ENCODE measurements at regions not wholly inside any gene's neighbourhood (a gene's known extent, or its start where the extent isn't known, plus 50 kb on each side); places are given as distances from the start of the nearest gene placed in this dataset.

GRCh38 chr10:43981232-43981631, 332.6 kb upstream of the ZNF32 start:
- no peaks in the 10 kb centered on the region for H3K9me3 ChIP-seq
- DNase-seq = no peak
- no peak overlapping the region for H3K27ac ChIP-seq
- H3K27me3 ChIP-seq = no peaks in the 10 kb centered on the region
- TF ChIP-seq EP300 (IDR thresholded peaks at IDR 0.05; ENCODE audit: low read depth) (no peak), POLR2A (IDR thresholded peaks at IDR 0.05) (no peak), POLR2AphosphoS5 (IDR thresholded peaks at IDR 0.05) (no peak)
- TF ChIP-seq, protein P1, sequence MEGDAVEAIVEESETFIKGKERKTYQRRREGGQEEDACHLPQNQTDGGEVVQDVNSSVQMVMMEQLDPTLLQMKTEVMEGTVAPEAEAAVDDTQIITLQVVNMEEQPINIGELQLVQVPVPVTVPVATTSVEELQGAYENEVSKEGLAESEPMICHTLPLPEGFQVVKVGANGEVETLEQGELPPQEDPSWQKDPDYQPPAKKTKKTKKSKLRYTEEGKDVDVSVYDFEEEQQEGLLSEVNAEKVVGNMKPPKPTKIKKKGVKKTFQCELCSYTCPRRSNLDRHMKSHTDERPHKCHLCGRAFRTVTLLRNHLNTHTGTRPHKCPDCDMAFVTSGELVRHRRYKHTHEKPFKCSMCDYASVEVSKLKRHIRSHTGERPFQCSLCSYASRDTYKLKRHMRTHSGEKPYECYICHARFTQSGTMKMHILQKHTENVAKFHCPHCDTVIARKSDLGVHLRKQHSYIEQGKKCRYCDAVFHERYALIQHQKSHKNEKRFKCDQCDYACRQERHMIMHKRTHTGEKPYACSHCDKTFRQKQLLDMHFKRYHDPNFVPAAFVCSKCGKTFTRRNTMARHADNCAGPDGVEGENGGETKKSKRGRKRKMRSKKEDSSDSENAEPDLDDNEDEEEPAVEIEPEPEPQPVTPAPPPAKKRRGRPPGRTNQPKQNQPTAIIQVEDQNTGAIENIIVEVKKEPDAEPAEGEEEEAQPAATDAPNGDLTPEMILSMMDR (IDR thresholded peaks at IDR 0.05) = no peak
- H3K4me3 ChIP-seq = no peak overlapping the region
- 81 to 100% methylated on average over 1 of the region's 1 CpG for WGBS, 2 donors (ENCODE audit: low coverage in 1 of 2)
- no peaks in the 10 kb centered on the region for H3K4me1 ChIP-seq
- no peaks in the 10 kb centered on the region for H3K36me3 ChIP-seq
- in situ Hi-C loops (cut with MboI; ENCODE audit: low pct_ligation_motif_present in 1 of 4, low pct_unique_long_range_greater_than_20kb in 1 of 4, low sequenced_read_pairs in 3 of 4) (loop anchor here in 1 of 4 donors (25.0 kb wide), 1 partner anchor 106 kb away; no protein-coding TSS in a partner anchor), intact Hi-C loops (cut with DNase I; ENCODE audit: low total_unique reads) (no loop called here)

DNA sequence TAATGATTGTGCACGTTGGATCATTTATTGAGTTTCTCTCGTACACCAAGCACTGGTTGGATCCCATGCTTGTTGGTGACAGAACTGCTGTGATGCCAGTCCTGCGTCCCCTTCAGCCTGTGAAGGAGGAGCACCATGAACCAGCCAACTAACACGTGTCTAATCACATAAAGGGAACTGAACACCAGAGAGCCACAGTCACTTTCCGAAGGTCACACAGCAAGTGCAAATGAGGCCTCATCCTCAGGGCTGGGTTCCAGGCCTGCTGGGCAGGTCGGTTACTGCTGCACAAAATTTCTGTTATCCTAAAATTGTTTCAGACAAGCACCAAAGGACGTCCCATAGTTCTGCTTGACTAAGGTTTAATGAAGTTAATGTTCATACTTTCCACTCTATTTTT, 332.0 kb upstream of the ZNF32 start:
- H3K9me3 ChIP-seq = no peaks in the 10 kb centered on the region
- no peak overlapping the region for H3K4me3 ChIP-seq
- intact Hi-C loops (cut with DNase I; ENCODE audit: low total_unique reads) = no loop called here
- in situ Hi-C loops (cut with MboI; ENCODE audit: low pct_ligation_motif_present in 1 of 4, low pct_unique_long_range_greater_than_20kb in 1 of 4, low sequenced_read_pairs in 3 of 4) = loop anchor here in 1 of 4 donors (25.0 kb wide), 1 partner anchor 107 kb away; no protein-coding TSS in a partner anchor
- no peaks in the 10 kb centered on the region for H3K27me3 ChIP-seq
- no peak for TF ChIP-seq EP300 (IDR thresholded peaks at IDR 0.05; ENCODE audit: low read depth)
- TF ChIP-seq, protein P1 (IDR thresholded peaks at IDR 0.05) = no peak
- TF ChIP-seq POLR2A (IDR thresholded peaks at IDR 0.05) = no peak
- no peak overlapping the region for H3K27ac ChIP-seq
- no peaks in the 10 kb centered on the region for H3K36me3 ChIP-seq
- WGBS, 2 donors (ENCODE audit: low coverage in 1 of 2) = 82 to 88% methylated on average over 3 to 7 of the region's 7 CpGs
- H3K4me1 ChIP-seq = no peaks in the 10 kb centered on the region
- no peak for DNase-seq

DNA sequence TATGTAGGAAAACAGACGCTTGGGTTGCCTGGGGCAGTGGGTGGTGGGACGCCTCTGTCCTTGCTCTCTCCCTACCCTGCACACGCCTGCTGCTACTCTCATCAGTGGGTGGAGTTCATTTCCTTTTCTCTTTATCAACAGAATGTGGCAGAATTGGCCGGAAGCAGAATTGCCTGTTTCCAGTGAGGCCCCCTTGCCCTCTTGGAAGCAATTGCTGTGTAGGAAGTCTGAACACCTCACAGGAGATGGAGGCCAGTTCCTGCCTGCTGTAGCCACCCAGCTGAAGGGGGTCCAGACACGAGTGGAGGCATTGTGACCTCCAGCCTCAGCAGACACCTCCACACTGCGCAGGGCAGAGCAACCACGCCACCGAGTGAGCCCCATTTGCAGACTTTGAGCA, 331.6 kb upstream of the ZNF32 start:
- no peak for DNase-seq
- in situ Hi-C loops (cut with MboI; ENCODE audit: low pct_ligation_motif_present in 1 of 4, low pct_unique_long_range_greater_than_20kb in 1 of 4, low sequenced_read_pairs in 3 of 4) = loop anchor here in 1 of 4 donors (25.0 kb wide), 1 partner anchor 107 kb away; no protein-coding TSS in a partner anchor
- intact Hi-C loops (cut with DNase I; ENCODE audit: low total_unique reads) = no loop called here
- Histone ChIP-seq H3K27ac (no peak overlapping the region), H3K9me3 (no peaks in the 10 kb centered on the region), H3K27me3 (no peaks in the 10 kb centered on the region), H3K4me1 (no peaks in the 10 kb centered on the region), H3K36me3 (no peaks in the 10 kb centered on the region), H3K4me3 (no peak overlapping the region)
- no peak for TF ChIP-seq EP300 (IDR thresholded peaks at IDR 0.05; ENCODE audit: low read depth)
- WGBS, 2 donors (ENCODE audit: low coverage in 1 of 2) = 67% methylated on average over 4 to 8 of the region's 8 CpGs

DNA sequence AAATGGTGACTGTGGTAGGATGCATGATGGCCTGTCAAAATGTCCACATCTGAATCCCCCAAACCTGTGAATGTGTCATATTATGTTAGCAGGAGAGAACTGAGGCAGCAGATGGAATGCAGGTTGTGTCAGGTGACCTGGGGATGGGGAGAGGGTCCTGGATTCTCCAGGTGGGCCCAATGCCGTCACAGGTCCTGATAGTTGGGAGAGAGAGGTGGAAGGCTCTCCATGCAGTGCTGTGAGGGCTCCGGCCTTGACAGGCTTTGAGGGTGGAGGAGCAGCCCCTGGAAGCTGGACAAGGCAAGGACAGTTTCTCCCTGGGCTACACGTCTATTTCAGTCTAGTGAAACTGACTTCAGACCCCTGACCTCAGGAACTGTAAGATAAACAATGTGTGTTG, 330.9 kb upstream of the ZNF32 start:
- no peak for DNase-seq
- H3K36me3 ChIP-seq = no peaks in the 10 kb centered on the region
- H3K27me3 ChIP-seq = no peaks in the 10 kb centered on the region
- H3K4me3 ChIP-seq = no peak overlapping the region
- H3K27ac ChIP-seq = no peak overlapping the region
- in situ Hi-C loops (cut with MboI; ENCODE audit: low pct_ligation_motif_present in 1 of 4, low pct_unique_long_range_greater_than_20kb in 1 of 4, low sequenced_read_pairs in 3 of 4) = loop anchor here in 1 of 4 donors (25.0 kb wide), 1 partner anchor 108 kb away; no protein-coding TSS in a partner anchor
- H3K9me3 ChIP-seq = no peaks in the 10 kb centered on the region
- TF ChIP-seq POLR2A (IDR thresholded peaks at IDR 0.05) (no peak), POLR2AphosphoS5 (IDR thresholded peaks at IDR 0.05) (no peak), EP300 (IDR thresholded peaks at IDR 0.05; ENCODE audit: low read depth) (no peak)
- TF ChIP-seq, protein P1 (IDR thresholded peaks at IDR 0.05) = no peak
- intact Hi-C loops (cut with DNase I; ENCODE audit: low total_unique reads) = no loop called here
- H3K4me1 ChIP-seq = no peaks in the 10 kb centered on the region
- 70% methylated on average over 3 of the region's 3 CpGs; no CpG with 5 or more reads in 1 of the 2 donors for WGBS, 2 donors (ENCODE audit: low coverage in 1 of 2)

GRCh38 chr10:43978936-43979335, 330.3 kb upstream of the ZNF32 start:
- in situ Hi-C loops (cut with MboI; ENCODE audit: low pct_ligation_motif_present in 1 of 4, low pct_unique_long_range_greater_than_20kb in 1 of 4, low sequenced_read_pairs in 3 of 4) = loop anchor here in 1 of 4 donors (25.0 kb wide), 1 partner anchor 108 kb away; no protein-coding TSS in a partner anchor
- Histone ChIP-seq H3K27ac (no peak overlapping the region), H3K27me3 (no peaks in the 10 kb centered on the region), H3K4me3 (no peak overlapping the region), H3K4me1 (no peaks in the 10 kb centered on the region), H3K36me3 (no peaks in the 10 kb centered on the region), H3K9me3 (no peaks in the 10 kb centered on the region)
- DNase-seq = no peak
- 92% methylated on average over 9 of the region's 9 CpGs; no CpG with 5 or more reads in 1 of the 2 donors for WGBS, 2 donors (ENCODE audit: low coverage in 1 of 2)
- TF ChIP-seq POLR2A (IDR thresholded peaks at IDR 0.05) (no peak), EP300 (IDR thresholded peaks at IDR 0.05; ENCODE audit: low read depth) (no peak), POLR2AphosphoS5 (IDR thresholded peaks at IDR 0.05) (no peak)
- TF ChIP-seq, protein P1 (IDR thresholded peaks at IDR 0.05) = no peak
- intact Hi-C loops (cut with DNase I; ENCODE audit: low total_unique reads) = no loop called here

Measured in transverse colon (tissue), 4 donors.